GM21367 (cell line): ENCODE measurements at regions not wholly inside any gene's neighbourhood (a gene's known extent, or its start where the extent isn't known, plus 50 kb on each side); places are given as distances from the start of the nearest gene placed in this dataset.

Source experiments
- ATAC-seq: cut with Tn5 transposase; IDR thresholded peaks from one replicate; pipeline ENCODE4 v1.9.1; 2021; ENCODE audit not compliant: unreplicated experiment

DNA sequence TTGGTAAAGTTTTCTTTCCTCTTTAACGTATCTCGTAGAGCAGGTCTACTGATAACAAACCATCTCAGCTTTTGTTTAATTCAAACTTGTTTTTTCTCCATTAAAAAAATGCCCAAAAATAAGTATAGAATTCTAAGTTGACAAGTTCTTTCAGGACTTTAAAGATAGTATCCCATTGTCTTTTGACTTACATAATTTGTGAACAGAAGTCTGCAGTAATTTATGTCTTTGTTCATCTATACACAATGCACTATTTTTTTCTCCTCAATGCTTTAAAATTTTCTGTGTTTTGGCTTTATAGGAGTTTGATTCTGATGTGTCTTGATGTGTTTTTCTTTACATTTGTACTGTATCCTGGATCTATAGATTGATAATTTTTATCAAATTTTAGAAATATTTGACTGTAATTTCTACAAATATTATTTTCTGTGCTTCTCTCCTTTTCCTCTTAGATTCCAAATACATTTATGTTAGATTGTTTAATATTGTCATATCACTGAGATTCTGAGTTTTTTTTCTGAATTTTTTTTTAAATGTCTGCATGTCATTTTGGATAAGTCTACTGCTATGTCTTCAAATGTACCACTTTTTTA lies 143.3 kb downstream of the FTCDNL1 start:
- no peak for ATAC-seq

DNA sequence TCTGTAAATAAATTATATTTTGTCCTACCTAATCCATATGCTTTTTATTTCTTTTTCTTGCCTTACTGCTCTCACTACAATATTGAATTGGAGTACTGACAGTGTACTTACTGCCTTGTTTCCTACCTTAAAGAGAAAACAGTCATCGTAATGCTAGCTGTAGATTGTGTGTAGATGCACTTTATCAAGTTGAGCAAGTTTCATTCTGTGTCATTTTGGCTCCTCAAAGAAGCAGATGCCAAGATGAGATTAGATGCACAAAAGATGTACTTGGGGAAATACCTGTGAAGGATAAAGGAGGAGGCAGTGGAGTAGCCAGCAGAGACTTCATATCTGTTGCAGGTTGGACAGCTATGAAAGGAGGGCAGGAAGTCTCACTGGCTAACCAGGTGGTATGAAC lies 145.5 kb downstream of the FTCDNL1 start:
- no peak for ATAC-seq

DNA sequence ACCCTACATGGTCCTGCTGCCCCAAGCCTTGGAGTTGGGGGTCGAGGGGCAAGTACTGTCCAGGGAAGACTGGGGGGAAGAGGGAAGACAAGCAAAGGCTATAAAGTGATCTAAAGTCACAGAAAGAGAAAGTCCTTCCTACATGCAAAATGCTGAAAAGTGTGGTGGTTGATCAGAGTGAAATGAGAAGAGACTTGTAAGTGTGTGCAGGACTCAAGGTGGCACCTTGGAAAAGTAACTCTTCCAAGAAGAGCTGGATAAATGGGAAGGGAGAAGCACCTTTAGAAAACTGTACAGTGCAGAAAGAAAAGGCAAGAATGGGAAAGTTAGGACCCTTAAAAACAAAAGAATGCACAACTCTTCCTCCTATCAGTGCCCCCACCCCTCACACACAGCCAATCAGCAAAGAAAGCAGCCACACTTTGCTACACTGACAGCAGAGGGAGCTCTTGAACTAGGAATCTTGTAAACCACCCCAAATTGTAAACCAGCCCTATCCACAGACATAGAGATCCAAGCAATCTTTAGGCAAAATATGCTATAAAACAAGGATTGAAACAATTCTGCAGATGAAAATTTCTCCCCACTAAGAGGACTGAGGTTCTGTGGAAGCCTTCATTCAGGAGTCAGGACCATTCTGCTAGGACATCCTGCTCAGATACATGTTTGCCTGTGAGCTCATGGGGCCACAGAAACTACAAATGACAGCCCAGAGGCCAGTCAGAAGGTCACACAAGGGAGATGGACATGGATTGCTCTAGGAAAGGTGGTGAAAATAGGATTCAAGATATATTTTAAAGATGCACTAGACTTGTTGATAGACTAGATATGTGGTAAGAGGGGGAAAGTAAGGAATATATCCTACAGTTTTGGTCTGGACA lies 146.4 kb downstream of the FTCDNL1 start:
- peak; percentile 79 for ATAC-seq

DNA sequence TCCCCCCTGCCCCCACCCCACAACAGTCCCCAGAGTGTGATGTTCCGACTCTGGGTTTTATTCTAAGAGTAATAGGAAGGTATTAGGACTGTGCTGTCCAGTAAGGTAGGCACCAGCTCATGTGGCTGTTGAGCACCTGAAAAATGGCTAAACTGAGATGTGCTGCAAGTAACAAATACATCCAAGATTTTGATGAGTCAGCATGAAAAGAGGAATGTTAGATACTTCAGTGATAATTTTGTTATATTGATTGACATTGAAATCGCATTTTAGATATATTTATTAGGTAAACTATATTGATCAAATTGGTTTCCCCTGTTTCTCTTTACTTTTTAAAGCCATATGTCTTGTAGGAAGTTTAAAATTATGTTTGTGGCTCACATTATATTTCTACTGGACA lies 147.8 kb downstream of the FTCDNL1 start:
- no peak for ATAC-seq

DNA sequence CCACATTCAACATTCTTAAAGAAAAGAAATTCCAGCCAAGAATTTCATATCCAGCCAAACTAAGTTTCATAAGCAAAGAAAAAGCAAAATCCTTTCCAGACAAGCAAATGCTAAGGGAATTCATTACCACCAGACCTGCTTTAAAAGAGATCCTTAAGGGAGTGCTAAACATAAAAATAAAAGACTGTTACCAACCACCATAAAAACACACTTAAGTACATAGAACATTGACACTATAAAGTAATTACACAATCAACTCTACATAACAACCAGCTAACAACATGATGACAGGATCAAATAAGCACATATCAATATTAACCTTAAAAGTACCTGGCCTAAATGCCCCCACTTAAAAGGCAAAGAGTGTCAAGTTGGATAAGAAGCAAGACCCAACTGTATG lies 153.5 kb downstream of the FTCDNL1 start:
- no peak for ATAC-seq

DNA sequence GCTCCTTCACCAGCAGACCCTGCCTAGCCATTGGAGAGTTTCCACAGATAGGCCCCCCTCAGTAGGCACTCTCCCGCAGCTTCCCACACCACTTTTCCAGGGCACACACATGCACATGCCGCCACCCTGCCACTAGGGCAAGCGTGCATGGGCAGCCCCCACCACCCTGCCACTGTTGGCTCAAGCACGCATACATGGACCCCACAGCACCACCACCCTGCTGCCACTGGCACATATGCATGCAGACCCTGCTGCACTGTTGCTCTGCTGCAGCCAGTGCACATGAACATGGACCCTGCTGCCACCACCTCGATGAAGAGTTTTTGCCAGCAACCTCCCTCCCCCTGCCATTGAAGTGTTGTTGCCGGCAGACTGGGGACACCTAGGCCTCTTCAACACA lies 154.9 kb downstream of the FTCDNL1 start:
- no peak for ATAC-seq

DNA sequence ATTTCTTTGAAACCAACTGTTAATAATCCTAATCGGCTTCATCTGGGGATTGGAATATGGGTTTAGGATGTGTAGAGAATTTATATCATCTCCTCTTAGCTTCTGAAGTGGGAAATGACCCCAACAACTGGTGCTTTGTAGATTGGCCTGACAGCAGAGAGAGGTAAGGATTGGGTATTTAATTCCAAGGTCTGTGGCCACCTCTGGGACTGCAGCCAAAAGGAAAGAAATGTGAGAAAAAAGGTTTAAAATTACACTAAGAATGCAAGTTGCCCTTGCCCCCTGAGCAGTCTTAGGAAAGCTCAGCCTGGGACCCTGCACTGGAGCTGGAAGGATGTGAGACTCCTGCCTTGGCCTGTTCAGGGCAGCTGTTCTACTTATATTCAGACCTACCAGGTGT lies 157.1 kb downstream of the FTCDNL1 start:
- ATAC-seq: no peak

DNA sequence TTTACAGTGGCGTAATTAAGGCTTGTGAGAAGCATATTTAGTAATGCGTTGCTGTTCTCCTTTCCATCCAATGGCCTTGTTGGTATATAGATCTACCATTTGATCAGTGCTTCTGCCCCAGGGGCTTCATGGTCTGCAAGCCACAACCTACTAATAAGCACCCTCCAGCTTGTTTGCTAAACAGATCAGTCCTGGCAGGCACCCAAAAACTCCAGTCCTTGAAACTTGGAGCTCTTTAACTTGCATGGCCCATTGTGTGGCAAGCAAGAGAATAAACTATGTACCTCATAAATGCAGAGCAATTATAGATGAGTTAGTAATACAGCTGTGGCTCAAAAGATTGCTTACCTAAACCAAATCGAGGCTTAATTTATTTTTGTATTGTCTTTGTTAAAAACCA lies 158.5 kb downstream of the FTCDNL1 start:
- ATAC-seq: no peak

DNA sequence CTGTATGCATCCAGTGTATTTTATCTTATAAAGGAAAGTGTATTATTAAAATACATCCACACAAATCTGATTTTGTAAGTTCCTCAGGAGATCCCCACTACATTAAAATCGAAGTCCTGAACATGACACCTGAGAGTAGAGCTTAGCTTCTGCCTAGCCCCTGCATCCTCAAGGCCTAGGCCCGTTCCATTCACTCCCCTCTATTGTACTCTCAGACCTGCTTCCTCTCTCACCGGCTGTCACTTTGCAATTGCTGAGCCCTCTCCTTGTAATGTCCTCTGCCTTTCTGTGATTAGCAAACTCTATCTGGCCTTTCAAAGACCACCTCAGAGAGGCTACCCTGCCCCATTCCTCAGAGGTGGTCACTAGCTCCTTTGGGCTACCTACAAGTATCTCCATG lies 160.8 kb downstream of the FTCDNL1 start:
- no peak for ATAC-seq

DNA sequence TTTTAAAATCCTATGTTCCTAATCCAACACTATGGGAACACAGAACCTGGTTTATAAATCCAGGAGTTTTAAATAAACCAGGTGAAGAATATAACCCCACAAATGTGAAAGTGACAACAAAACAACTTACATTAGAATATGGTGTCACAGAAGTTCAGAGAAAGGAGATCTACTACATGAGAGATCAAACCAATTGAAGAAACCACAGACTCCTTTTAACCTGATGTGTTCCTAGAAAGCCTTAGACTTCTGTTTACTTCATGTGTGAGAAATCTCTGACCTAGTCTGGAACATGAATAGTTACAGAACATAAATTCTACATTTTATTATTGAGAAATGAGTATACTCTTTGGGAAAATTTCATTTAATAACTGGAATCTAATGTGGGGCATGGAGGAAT lies 165.3 kb downstream of the FTCDNL1 start:
- ATAC-seq: no peak

DNA sequence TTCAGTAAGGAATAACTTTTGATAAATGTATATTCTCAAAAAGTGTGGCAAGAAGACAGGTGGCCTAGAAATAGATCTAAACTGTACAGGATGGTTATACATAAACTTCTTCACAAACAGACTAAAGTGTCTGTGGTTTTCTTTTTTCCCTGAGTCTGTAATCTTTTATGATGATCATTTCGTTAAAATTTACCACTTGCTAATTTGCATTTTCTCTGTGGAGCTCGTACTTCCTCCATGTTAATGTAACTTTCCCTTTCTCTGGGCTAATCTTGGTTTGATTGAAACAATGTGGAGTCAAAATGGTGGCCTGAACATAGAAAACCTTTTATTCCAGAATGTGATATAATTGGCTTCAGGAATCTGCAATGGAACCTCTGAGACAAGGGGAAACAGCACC lies 166.2 kb downstream of the FTCDNL1 start:
- ATAC-seq: no peak

DNA sequence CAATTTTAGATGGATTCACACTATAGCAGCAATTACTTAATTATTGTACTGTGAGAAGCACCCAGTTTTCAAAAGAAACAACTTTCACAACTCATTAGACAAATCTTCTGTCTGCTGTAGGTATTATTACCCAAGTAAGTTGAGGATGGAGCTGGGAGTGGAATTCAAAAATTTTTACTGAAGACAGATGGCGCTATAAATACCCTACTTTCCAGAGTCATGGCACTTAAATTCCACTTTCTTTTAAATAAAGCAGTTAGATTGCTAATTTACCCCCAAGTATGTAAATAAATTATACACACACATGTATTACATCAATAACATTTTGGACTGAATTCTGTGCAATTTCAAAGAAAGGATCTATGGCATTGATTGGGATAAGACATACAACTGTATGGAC lies 166.8 kb downstream of the FTCDNL1 start:
- ATAC-seq: no peak

DNA sequence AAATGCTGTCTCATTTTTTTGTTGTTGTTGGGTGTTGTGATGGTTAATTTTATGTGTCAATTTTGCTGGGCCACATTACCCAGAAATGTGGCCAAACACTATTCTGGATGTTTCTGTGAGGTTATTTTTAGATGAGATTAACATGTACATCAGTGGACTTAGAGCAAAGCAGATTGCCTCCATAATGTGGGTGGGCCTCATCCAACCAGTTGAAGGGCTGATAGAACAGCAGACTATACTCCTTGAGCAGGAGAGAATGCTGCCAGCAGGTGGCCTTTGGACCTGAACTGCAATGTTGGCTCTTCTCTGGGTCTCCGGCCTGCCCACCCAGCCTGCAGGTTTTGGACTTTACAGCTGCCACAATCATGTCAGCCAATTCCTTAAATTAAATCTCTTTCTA lies 169.0 kb downstream of the FTCDNL1 start:
- no peak for ATAC-seq

DNA sequence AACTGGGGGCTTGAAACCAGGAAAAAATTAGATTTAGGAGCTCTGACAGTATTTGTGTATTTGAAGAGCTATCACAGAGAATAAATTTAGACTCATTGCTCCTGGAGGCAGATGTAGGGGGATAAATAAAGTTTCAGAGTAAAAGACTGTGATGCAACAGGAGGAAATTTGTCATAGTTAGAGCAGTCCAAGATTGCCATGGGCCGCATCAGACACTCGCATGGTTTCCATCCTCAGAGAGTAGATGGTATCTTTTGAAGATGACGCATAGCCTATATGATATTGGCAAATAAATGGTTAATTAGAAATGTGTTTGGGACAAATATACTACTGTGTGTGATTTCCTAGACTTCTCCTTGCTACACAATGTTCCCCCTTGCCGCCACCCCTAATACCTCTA lies 170.5 kb downstream of the FTCDNL1 start:
- ATAC-seq: no peak

DNA sequence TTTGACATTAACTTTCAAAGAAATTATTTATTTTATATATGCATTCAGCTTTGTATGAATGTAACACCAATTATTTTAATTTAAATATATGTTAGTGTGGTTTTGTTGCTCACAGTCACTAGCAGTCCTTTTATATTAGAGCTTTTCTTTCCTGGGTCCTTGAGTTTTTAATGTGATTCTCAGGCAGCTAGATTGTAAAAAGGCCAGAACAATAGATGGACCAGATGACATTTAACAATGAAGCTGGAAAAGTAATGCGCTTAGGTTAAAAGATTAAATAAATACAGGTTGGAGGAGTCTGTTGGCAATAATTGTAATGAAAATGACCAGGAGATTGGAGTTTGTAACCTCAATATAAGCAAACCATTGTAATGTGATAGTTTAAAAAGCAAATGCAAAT lies 171.1 kb downstream of the FTCDNL1 start:
- ATAC-seq: no peak

DNA sequence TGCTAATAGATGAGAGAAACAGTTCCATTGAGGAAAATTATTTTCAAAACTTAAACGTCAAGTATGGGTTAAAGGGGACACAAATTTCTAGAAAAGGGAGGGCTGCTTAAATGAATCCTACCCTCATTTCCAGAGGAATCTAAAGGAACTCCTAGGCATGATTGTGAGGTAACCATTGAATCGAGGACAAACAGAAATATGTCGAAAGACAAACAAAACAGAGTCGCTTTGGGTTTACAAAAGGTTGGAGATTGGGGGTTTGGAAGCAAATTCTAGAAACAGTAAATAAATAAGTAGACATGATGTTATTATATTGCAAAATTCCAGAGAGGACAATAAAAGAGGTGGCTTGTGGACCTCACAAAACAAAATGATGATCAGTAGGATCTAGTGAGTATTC lies 173.1 kb downstream of the FTCDNL1 start:
- ATAC-seq: no peak

DNA sequence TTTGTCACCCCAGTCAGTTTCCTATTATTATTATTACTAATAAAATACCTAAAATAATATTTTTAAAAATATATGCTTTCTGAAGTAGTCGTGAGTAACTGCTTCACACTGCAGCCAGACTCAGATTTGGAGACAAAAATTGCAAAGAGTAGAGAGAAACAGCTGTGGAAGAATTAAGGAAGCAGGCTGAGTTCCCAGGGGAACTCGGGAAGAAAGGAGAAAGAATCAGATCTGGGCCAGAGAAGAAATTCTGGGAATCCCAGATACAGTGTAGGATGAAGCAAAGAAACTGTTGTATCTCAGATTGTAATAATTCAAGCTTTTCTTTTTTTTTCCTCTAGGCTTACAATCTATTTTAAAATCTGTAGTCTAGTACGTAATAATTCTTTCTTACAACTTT lies 182.3 kb downstream of the FTCDNL1 start:
- ATAC-seq: no peak

DNA sequence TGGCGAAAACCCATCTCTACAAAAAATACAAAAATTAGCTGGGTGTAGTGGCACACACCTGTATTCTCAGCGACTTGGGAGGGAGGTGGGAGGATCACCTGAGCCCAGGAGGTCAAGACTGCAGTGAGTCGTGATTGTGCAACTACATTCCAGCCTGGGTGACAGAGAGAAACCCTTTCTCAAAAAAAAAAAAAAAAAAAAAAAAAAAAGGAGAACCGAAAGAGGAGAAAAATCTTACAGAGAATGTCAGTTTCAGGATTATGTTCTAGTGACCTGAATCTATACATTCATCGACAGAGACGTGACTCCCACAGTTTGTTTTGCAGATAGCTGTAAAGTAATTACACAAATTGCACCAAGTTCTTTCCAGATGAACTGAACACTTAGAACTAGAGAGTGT lies 187.8 kb downstream of the FTCDNL1 start:
- ATAC-seq: peak; percentile 69

DNA sequence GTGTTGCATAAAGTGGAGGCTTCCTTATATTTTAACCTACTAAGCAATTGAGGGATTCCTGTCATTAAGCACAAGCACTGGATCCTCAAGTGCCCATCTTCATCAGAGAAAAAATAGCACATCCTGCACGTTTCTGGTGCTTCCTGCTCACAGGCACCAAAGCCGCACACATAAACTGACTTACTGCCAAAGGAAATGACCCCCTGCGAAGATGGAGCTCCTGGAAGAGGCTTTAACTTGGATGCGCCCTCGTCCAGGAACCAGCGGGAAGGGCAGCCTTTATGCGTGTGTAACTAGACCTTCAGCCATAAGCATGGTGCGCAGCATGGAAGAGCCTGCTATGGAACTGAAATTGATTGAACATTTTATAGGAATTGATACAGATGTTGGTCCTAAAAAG lies 188.7 kb downstream of the FTCDNL1 start:
- ATAC-seq: no peak

DNA sequence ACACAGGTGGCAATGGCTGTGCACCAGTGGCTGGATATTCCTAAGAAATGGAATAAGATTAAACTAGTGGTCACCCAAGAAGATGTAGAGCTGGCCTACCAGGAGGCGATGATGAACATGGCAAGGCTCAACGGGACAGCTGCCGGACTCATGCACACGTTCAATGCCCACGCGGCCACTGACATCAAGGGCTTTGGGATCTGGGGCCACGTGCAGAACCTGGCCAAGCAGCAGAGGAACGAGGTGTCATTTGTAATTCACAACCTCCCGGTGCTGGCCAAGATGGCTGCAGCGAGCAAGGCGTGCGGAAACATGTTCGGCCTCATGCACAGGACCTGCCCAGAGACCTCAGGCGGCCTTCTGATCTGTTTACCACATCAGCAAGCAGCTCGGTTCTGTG lies 190.8 kb downstream of the FTCDNL1 start:
- no peak for ATAC-seq

DNA sequence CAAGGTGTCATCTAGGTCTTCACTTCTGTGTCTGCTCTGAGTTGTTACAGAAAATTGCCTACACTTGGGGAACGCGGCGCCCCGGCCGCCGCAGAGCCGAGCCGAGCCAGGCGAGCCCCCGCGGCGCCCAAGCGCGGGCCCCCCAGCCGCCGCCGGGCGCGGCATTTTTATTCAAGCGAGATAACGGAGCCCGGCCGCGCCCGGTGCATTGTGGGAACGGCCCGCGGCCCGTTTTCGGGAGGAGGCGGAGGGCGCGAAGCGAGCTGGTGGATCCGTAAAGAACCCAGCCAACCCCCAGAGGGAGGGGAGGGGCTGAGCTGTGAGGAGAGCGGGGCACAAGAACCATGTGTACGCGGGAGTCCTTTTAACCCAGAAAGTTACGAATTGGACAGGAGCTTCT lies 191.8 kb downstream of the FTCDNL1 start:
- ATAC-seq: no peak

DNA sequence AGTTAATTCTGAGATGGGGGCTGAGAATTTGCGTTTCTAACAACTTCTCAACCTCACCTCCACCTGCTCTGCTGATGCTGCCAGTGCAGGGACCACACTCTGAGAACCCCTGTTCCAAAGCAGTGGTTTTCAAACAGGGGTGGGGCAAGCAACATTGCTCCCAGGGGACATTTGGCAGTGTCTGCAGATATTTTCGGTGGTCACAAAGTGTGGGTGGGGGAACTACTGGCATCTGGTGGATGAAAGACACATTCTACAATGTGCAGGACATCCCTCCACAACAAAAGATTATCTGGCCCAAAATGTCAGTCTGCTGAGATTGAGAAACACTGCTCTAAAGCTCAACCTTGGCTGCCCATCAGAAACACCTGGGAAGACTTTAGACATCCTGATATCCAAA lies 188.7 kb upstream of the SATB2 start:
- ATAC-seq: peak; percentile 66

DNA sequence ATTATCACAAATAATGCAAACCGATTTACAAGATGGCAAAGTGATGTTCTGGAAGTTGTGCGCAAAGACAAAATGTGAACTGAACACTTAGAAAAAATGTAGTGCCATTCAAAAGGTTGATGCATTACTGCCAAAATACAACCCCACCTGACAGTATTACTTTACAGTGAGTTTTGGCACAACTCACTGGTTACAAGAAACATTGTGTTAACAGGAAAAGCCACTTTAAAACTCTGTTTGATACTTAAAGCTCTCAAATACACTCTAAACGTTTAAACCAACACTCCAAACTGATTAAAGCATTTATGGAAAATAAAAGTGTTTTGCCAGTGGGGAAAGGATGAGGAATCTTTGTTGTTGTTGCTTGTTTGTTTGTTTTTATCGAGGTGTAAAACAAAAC lies 173.4 kb upstream of the SATB2 start:
- ATAC-seq: no peak
